C4-2B (cell line): ENCODE measurements at regions not wholly inside any gene's neighbourhood (a gene's known extent, or its start where the extent isn't known, plus 50 kb on each side); places are given as distances from the start of the nearest gene placed in this dataset.

Source experiments
- H3K27ac ChIP-seq: fragments of 450-650 bp; 2 replicates; pipeline ENCODE4 v1.5.1; 2017
- ZFX ChIP-seq: fragments of 450-650 bp; IDR thresholded peaks from 2 replicates; pipeline ENCODE4 v1.6.1; 2017
- TF ChIP-seq, protein P1 (sequence below): fragments of 450-650 bp; conservative IDR thresholded peaks from 2 replicates; pipeline ENCODE4 v1.5.1; 2017; ENCODE audit warnings: mild to moderate bottlenecking

DNA sequence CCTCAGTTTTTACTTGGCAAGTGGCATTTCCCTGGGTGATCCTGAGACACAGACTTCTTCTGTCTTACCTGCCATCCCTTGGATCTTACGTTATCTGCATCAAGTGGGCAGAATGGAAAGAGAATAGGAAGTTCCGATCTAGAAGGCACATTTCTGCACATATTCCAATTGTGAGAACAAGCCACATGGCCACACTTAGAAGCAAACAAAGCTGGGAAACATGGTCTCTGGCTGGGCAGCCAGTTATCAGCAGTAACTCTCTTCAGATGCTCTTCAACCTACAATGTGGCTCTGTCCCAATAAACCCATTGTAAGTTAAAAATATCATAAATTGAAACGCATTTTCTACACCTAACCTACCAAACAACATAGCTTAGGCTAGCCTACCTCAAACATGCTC lies 67.3 kb upstream of the CCN6 start:
- TF ChIP-seq, protein P1, sequence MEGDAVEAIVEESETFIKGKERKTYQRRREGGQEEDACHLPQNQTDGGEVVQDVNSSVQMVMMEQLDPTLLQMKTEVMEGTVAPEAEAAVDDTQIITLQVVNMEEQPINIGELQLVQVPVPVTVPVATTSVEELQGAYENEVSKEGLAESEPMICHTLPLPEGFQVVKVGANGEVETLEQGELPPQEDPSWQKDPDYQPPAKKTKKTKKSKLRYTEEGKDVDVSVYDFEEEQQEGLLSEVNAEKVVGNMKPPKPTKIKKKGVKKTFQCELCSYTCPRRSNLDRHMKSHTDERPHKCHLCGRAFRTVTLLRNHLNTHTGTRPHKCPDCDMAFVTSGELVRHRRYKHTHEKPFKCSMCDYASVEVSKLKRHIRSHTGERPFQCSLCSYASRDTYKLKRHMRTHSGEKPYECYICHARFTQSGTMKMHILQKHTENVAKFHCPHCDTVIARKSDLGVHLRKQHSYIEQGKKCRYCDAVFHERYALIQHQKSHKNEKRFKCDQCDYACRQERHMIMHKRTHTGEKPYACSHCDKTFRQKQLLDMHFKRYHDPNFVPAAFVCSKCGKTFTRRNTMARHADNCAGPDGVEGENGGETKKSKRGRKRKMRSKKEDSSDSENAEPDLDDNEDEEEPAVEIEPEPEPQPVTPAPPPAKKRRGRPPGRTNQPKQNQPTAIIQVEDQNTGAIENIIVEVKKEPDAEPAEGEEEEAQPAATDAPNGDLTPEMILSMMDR = no peak
- TF ChIP-seq ZFX = no peak

DNA sequence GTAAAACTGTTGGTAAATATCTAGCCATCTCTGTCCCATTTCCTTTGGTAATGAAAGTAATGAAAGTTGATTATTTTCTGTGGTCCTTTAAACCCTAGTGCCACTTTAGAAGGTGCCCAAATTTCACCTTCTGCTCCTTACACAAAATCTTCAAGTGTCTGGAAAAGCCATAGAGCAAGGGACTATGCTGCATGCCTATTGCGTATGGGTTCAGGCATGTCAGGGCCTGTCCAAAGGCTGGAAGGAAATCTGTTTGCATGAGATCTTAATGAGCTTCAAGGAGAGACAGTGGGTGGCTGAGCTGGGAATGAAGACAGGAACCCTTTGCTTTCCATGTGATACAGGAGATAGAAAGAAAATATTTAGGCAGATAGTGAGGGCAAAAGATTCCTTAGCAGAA lies 66.6 kb upstream of the CCN6 start:
- TF ChIP-seq, protein P1 = no peak
- no peak for TF ChIP-seq ZFX
- no peak overlapping the region for H3K27ac ChIP-seq

More for the DNA sequence above, 67.3 kb upstream of the CCN6 start:
- H3K27ac ChIP-seq = no peak overlapping the region

DNA sequence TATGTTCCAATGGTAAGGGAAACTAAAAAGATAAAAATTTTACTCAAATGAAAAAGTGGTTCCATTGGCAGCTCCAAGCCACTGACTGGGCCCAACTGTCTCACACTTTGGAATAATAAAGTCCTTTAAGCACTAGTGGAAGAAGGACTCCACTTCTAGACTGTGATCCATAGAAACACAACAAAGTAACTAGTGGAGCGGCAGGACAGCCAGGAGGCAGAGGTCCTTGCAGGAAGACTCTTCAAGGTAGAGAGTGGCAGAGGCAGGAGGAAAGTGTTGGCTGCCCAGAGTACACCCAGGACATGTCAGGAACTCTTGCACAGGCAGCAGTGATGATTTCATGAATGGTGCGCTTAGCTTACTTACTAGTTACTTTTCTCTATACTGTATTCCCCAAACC lies 65.0 kb upstream of the CCN6 start:
- TF ChIP-seq ZFX = no peak
- TF ChIP-seq, protein P1 = no peak
- H3K27ac ChIP-seq = no peak overlapping the region

DNA sequence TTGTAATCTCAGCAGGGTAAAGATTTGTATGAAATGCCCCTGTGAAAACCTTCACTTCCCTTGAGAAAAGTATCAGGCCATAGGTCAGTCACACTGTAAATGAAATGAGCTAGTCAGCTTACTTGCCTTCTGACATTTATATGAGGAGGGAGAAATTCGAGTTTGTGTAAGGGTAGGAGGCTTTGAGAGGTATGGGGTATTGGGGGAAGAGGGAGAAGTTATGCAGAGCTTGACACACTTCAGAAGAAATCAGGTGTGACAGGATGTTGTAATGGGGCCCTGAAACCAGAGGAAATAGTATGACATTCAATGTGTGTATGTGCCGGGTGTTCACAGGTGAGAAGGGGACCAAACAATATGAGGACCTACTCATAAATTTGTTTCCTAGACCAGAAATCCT lies 64.2 kb upstream of the CCN6 start:
- no peak for TF ChIP-seq ZFX
- H3K27ac ChIP-seq = no peak overlapping the region

DNA sequence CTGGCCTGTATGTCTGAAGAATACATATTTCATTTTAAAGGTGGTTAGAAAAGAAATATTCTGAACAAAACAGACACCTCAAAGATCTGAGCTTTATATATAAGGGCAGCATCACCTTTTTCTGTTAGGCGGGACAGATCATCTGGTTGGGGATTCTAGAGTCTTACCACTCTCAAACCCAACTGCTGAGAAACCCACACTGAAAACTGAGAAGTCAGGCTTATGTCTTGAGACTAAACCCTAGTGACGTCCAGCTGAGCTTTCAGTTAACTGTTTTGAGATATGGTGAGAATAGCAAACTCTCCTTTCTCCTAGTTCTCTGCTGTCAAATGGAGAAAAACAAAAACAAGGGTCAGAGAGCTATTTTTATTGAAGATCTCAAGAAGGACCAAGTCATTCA lies 63.7 kb upstream of the CCN6 start:
- no peak overlapping the region for H3K27ac ChIP-seq
- no peak for TF ChIP-seq ZFX
- TF ChIP-seq, protein P1 = no peak

DNA sequence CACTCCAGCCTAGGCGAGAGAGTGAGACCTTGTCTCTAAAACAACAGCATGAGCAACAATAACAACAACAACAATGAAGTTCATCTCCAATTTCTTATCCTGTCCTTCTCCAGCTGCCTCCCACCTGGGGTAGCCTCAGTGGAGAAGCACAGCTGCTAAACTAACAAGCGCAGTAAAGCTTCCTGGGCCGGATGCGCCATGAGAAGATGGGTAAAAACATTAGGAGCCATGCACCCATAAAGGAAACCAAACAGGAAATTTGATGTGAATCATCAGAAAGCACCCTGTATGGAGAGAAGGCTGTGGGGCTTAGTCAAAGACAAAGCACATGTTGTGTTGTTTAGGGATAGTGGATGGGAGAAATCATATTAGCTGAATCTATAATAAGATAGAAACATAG lies 61.1 kb upstream of the CCN6 start:
- no peak for TF ChIP-seq ZFX
- TF ChIP-seq, protein P1 = no peak
- H3K27ac ChIP-seq = no peak overlapping the region

DNA sequence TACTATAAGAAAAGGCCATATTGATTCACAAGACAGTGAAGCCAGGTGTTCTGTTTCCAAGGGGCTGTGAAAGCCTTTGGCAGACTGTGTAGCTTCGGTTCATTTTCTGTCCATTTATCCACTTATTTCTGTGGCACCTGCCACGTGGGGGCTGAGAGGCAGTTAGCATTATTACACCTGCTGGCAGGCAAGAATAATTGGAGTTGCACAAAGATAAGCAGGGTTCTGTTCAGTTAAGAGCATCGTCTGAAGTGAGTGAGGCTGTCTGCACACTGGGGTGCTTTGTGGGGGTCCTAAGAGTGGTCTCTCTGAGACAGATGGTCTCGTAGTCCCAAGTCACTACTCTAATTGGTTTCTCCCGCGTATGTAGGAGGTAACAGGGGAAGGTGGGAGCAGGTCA lies 60.6 kb upstream of the CCN6 start:
- H3K27ac ChIP-seq = no peak overlapping the region
- TF ChIP-seq, protein P1 = no peak
- no peak for TF ChIP-seq ZFX

DNA sequence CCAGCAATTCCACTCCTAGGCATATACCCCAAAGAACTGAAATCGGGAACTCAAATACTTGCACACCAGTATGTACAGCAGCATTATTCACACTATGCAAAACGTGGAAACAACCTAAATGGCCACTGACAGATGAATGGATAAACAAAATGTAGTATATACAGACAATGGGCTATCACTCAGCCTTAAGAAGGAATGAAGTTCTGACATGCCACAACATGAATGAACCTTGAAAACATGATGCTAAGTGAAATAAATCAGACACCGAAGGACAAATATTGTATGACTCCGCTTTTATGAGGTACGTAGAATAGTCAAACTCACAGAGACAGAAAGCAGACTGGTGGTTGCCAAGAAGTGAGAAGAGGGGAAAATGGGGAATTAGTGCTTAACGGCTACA lies 59.1 kb upstream of the CCN6 start:
- no peak overlapping the region for H3K27ac ChIP-seq
- no peak for TF ChIP-seq ZFX
- TF ChIP-seq, protein P1 = no peak
